ENCODE measurements at regions not wholly inside any gene's neighbourhood (a gene's known extent, or its start where the extent isn't known, plus 50 kb on each side); places are given as distances from the start of the nearest gene placed in this dataset.

DNA sequence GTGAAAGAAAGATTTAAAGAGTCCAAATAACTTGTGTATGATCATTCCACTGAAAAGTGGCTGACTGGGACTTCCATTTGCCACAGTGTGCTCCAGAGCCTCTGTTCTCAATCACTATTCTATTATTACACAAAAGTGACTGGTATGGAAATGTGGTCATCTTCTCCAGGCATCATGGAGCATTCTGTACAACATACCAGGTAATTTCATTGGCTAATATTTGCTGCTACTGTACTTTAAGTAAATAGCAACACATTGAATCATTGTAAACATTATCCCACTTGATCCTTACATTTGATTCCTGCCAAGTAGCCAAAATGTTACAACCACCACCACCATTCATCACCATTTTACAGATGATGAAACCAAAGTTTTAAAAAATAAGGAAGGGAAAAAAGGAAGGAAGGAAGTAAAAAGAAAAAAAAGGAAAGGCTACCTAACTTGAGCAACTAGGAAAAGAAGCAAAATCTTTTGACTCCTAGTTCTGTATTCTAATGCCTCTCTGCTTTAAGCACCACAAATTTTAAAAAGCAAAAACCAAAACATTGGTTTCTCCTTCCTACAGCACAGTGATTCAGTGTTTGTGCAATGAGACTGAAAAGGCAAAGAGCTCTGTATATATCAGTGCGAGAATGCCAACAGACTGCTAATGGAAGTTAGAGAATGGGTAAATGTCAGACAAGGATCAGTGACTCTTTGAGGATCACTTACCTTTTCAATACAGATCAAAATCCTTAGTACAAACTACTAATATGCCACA is 361.4 kb upstream of the PTBP2 start:
- DNase-seq (ENCODE audit: low read depth in 2 of 2): no peak

DNA sequence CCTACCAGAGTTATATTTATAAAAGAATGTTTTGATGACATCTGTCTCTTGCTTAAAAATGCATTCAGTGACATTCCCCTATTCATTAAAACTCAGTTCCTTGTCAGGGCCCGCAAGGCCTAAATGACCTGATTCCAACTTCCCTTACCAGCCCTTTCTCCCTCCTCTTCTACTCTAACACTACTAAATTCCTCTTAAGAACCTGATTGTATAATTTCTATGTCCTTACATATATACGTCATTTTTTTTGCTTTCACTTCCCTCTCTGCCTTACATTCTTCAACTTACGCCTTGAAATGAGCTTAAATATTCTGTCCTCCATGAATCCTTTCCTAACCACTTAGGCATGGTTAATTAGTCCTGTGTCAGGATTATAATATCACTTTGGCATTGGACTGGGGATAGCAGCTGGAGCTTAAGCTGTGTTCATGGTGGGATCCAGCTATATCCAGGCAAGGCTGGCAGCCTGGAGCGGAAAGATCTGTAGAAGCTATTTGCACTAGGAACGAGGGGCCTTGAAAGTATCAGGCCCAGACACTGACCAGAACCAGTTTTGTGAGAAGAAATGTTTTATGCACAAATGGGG is 360.2 kb upstream of the PTBP2 start:
- no peak for DNase-seq (ENCODE audit: low read depth in 2 of 2)

DNA sequence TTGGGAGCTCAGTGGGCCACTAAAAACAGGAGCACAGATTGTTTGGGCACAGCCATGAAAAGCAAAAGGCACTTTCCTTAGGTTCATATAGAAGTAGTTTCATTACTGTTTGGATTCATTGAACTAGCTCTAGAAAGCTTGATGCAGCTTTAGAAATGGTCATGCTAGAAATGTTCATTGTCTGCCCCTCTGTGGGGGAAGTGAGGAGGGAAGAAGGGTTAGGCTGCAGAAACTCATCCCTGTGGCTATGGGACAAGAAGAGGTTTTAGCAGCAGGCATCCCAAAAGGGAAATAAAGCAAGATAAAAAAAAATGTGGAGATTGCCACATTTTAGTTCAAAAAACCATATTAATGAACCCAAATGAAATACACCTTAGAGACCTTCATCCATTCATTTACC is 359.6 kb upstream of the PTBP2 start:
- no peak for DNase-seq (ENCODE audit: low read depth in 2 of 2)

DNA sequence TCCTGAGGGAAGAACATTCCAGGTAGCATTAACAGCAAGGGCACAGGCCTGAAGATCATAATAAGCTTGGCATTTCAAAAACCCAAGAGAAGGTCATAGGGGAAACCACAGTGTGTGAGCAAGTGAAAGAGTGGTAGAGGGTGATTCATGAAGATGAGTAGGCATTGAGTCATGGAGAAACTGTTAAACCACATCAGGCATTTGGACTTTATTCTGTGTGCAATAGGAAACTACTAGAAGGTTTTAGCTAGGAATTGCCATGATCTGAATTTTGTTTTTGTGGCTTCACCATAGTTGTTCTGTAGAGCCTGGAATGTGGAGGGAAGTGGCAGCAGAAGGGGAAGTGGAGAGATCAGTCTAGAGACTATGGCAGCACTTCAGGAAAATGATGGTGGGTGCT is 359.0 kb upstream of the PTBP2 start:
- DNase-seq (ENCODE audit: low read depth in 2 of 2): no peak

DNA sequence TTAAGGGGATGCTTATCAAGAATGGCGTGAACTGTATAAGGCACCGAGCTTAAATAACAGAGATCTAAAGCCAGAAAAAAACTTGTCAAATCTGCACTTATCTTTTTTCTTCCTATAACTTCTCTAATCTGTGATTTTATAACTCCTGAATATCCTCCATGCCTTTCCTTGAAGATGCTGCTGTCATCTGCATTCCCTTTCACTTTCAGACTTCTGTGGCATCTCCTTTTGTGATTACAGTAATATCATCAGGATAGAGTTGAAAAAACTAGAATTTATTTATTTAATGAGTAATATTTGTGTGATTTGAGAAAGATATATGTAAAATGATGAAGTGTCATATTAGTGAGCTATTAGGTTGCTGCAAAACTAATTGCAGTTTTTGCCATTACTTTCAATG is 357.8 kb upstream of the PTBP2 start:
- no peak for DNase-seq (ENCODE audit: low read depth in 2 of 2)

DNA sequence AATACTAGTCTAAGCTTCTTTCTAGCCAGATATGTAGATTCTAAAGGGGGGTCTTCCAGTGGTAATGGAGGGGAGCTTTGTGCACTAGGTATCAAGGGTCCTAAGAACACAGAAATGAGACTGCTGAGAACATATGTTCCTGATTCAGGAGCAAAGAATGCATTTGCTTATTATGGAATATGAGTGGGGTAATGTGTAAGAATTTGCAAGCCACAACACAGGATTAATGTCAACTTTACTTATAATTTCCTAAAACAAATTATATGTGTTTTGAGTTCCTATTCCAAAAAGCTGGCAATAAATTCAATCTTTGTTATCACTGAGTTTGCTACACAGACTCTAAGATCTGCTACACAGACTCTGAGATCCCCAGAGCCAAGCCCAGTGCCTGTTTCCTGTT is 357.0 kb upstream of the PTBP2 start:
- DNase-seq (ENCODE audit: low read depth in 2 of 2): no peak

DNA sequence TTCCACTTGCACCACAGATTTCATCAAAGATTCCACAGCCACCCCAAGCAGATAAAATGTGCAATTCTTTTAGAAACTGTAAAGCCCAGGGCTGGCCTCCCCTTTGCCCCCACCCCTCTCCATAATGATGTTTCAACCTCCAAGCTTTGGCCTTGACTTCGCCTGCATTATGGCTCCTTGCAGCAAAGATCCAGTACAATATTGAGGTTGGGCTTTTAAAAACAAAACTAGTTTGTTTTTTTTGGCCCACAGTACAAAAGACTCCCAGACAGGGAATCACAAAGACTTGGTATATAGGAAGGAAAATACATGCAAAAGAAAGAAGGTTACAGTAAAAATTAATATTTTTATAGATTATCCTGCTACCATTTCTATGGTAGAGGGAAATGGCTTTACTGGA is 356.5 kb upstream of the PTBP2 start:
- no peak for DNase-seq (ENCODE audit: low read depth in 2 of 2)

DNA sequence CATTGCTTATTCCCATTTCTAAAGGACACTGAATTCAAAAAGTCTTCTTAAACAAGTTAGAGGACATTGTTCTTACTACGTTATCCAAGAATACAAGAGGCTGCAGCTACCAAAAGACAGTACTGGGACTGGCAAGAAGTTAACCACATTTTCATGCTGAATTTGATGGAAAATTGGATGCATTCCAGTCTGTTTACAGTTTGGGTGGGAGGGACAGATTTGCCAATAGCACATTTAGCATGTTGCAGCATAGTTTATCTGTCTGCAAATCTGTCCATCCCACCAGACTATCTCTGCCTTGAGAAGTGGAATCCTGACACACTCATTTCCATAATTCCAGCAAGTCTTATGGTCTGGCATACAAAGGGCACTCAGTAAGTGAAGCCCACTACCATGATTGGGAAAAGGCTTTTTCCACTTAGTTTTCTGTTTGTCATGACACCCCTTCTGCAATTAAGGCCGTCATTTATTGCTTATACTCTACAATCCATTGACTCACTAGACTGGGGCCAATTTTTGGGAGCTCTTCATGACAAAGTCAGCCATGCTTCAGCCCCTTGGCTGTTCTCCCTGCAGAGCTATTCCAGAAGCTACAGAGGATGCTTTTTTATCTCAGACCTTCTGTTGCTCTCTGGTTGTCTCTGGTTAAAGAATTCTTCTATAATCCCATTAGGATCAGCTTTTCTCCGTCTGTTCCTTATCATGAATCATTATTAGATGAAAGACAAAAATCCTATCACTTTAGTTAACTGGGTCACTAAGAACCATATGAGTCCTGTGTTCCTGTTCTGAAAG is 355.8 kb upstream of the PTBP2 start:
- DNase-seq (ENCODE audit: low read depth in 2 of 2): no peak

DNA sequence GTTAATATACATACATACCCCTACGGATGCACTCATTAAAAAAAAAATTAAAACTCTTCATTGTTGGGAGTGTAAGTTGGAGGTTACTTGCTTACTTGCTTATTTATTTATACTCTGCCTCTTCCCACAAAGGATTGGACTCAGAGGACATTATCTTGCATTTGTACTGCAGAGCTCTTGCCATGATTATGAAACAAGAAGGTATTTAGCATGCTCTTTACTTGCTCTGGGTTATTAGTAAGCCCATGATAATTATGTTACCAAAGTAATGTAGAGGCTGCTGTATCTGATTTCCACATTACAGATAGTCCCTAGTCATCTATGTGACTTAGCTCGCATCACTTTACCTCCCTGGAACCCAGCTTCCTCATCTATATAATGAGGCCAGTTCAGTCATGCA is 355.1 kb upstream of the PTBP2 start:
- no peak for DNase-seq (ENCODE audit: low read depth in 2 of 2)

DNA sequence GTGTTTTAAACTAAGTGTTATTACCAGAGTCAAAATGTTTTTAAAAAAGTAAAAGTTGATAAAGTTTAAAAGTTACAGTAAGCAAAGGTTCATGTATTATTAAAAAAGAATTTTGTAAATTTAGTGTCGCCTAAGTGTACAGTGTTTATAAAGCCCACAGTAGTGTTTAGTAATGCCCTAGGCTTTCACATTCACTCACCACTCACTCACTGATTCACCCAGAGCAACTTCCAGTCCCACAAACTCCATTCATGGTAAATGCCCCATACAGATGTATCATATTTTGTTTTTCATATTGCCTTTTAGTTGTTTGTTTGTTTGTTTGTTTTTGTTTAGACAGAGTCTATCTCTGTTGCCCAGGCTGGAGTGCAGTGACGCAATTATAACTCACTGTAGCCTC is 353.8 kb upstream of the PTBP2 start:
- no peak for DNase-seq (ENCODE audit: low read depth in 2 of 2)

DNA sequence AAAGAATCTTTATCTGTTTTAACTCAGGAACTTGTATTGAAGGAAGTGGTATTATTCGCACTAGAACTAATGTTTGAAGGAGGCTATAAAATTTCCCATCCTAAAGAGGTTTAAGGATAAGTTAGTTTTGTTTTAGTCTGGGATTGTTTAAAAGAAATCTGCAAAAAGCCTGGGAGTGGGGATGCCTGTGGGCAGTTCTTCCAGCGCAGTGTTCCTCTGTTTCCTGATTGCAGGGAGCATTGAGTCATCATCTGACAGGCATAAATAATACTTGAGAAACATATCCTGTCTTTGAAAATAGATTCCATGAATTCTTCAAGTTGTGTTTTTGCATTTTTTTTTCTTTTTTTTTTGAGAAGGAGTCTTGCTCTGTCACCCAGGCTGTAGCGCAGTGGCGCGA is 350.8 kb upstream of the PTBP2 start:
- DNase-seq (ENCODE audit: low read depth in 2 of 2): no peak

DNA sequence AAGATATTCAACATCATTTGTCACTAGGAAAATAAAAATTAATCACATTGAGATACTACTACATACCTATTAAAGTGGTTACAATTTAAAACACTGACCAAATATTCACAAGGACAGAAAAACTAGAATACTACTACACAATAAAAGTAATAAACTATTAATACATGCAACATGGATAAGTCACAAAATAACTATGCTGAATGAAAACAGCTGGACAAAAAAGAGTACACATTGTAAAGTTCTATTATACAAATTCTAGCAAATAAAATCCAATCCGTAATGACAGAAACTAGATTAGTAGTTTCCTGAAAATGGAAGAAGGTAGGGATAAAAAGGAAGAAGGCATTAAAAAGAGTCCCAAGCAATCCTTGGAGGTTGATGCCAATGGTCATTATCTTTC is 348.7 kb upstream of the PTBP2 start:
- no peak for DNase-seq (ENCODE audit: low read depth in 2 of 2)

DNA sequence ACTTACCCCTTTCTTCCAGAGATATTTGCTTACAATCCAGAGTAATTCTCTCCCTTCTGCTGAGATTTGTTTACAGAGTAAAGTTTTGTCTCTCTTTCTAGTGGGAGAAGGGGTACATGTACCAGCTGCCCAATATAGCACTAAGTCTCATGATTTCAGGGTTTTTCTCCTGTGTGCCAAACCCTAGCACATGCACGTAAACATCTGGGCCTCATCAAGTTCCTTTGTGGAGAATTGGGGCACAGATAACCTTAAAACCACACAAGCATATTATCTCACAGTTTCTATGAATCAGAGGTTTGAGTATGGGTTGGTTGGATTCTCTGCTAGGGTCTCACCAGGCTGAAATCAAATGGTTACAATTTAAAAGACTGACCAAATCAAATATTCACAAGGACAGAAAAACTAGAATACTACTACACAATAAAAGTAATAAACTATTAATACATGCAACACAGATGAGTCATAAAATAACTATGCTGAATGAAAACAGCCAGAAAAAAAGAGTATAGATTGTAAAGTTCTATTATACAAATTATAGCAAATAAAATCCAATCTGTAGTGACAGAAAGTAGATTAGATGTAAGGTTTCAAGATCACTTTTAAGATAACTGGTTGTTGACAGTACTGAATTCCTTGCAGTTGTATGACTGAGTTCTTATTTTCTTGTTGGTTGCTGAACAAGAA is 347.4 kb upstream of the PTBP2 start:
- no peak for DNase-seq (ENCODE audit: low read depth in 2 of 2)

DNA sequence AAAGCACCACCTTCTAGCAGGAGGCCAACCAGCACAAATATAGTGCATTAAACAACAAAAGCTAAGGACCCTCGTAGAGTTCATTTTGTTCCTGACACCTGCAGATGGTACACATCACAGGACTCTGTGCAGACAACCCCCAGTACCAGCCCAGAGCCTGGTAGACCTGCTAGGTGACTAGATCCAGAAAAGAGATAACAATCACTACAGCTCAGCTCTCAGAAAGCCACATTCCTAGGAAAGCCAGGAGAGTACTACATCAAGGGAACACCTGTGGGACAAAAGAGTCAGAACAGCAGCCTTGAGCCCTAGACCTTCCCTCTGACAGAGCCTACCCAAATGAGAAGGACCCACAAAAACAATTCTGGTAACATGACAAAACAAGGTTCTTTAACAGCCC is 344.7 kb upstream of the PTBP2 start:
- no peak for DNase-seq (ENCODE audit: low read depth in 2 of 2)

DNA sequence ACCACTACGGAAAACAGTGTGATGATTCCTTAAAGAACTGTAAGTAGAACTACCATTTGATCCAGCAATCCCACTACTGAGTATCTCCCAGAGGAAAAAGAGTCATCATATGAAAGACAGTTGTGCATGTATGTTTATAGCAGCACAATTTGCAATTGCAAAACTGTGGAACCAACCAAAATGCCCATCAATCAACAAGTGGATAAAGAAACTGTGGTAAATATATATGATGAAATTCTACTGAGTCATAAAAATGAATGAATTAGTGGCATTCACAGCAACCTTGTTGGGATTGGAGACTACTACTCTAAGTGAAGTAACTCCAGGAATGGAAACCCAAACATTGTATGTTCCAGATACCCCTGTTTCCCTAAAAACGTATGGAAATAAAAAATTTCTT is 337.0 kb upstream of the PTBP2 start:
- no peak for DNase-seq (ENCODE audit: low read depth in 2 of 2)

DNA sequence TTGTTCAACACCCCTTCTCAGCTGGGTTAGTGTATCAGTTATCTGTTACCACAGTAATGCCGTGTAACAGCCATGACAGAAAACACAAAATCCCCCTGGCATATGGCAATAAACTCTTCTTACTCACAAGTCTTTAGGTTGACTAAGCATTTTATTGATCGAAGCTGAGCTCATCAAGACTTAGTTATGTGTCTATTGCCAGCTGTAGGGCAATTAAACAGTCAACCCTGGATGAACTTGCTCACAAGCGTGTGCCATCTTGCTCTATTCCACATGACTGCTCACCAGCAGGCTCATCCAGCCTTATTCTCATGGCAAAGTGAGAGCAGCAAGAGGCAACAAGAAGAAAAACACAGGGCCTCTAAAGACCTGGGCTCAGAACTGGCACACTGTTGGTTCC is 333.8 kb upstream of the PTBP2 start:
- DNase-seq (ENCODE audit: low read depth in 2 of 2): no peak

DNA sequence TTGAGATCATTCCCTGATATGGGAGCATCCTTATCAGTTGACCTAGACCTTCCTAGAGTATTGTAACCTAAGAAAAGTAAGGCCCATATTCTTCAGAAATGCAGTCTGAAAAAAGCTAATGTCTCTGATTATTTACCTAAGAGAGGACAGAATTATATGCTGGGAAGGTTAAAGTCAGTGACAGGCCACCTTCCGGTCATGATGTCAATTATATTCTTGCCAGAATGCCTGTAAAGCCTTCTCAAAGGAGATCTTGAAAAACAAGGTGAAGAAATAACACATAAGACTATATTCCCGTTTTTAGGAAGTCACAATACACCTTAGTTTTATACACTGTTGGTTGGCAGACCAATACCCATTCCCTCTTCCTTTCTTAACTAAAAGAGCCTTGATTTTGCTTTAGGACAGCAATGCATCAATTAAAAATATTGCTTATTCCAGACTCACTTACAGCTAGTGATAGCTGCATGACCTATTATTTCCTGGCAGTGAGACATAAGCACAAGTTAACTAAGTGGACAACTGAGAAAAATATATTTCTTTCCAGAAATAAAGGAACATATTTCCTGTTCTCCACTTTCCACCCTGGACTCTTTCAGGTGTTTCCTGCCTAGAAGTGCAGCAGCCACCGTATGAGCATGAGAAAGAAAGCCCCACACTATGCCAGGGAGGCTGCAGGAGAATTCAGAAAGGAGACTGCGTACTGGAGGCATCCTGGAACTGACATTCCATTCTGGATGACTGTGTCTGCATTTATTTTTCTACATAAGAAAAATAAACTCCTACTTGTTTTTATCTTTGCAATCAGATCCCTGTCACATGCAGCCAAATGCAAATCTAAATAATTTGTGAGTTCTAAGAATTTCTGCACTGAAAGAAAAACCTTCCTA is 332.9 kb upstream of the PTBP2 start:
- DNase-seq (ENCODE audit: low read depth in 2 of 2): no peak

DNA sequence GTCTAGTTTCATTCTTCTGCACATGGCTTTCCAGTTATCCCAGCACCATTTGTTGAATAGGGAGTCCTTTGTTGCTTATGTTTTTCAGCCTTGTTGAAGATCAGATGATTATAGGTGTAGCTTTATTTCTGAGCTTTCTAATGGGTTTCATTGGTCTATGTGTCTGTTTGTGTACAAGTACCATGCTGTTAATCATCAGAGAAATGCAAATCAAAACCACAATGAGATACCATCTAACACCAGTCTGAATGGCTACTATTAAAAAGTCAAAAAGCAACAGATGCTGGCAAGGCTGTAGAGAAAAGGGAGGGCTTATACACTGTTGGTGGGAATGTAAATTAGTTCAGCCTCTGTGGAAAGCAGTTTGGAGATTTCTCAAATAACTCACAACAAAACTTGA is 321.5 kb upstream of the PTBP2 start:
- no peak for DNase-seq (ENCODE audit: low read depth in 2 of 2)

DNA sequence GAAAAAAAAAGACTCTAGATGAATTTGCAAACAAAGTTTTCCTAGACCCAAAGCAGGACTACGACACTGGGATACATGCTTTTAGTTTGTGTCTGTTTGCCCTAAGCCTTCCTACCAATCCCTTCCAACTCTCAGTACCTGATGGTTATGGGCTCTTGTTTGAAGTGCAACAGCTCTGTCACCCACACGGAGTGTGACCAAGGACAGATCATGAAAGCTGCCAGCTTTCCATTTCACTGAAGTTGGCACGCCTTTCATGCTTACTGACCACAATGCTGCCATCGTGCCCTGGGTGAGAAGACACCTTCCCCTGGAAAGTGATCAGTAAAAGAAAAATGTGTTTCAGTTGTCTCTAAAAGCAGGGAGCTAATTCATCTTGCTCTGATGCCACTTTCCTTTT is 312.5 kb upstream of the PTBP2 start:
- no peak for DNase-seq (ENCODE audit: low read depth in 2 of 2)

DNA sequence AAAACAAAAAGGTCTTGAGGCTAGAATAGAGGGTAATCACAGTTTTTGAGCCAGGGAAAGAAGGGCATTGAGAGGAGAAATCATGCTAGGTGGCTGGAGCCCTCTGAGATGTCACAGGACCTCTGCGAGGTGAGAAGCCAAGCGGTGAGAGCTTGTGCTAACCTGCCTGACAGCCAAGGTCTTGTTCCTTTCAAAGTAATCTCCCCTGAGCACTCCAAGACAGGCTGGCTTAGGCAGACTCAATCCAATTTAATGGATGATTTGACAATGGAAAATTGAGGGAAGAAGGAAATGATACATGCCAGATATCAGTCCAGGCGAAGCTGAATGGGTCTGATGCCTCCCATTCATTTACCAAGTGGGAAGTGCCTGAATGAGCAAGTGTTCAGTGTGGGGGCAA is 311.9 kb upstream of the PTBP2 start:
- DNase-seq (ENCODE audit: low read depth in 2 of 2): no peak

DNA sequence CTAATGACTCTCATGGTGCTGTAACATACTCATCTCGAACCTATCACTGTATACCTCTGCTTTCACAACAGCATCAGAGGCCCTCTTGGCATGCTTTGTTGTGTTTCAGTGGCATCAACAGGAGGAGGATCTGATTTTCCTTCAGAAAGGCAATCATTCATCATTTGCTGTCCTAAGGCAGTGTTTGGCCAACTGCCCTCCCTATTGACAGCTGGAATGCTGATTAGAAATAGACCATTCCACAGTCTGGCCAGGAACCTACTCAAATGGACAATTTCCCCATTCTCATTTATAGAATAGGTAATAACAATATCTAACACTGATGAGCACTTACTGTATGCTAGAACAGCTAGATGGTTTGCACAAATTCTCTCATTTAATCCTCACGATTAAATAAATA is 310.6 kb upstream of the PTBP2 start:
- DNase-seq (ENCODE audit: low read depth in 2 of 2): no peak

DNA sequence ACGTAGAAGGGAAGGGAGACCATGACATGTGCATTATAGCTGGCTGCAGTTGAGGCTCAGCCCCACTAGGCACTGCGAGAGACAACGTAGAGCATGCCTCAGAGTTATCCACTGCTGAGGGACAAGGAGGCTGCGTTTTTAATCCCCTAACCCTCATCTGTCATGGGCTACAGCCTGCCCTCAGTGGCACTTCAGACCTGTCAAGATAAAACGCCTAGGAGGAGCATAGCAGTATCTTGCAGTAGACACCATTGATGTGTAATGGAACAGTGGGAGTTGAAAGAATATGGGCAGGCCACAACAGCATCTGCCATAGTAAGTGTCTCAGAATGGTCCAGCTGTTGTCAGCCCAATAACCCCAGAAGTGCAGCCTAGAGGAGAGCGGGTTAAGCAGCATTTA is 307.0 kb upstream of the PTBP2 start:
- no peak for DNase-seq (ENCODE audit: low read depth in 2 of 2)
